T-cell (primary cell): ENCODE measurements at regions not wholly inside any gene's neighbourhood (a gene's known extent, or its start where the extent isn't known, plus 50 kb on each side); places are given as distances from the start of the nearest gene placed in this dataset.

ENCODE experiments used
- ATAC-seq, 4 experiments: fragments of 200-7000 bp in 3 of 4; fragments of 150-1000 bp in 1 of 4; cut with Tn5 transposase; replicated peaks in 1 of 4; 1 replicate in 3 of 4; 2 replicates in 1 of 4; pipeline ENCODE4 v1.10.0; 2021; ENCODE audit warnings: moderate library complexity in 3 of 4, mild to moderate bottlenecking in 2 of 4, moderate number of reproducible peaks in 1 of 4
- CTCF ChIA-PET, 2 donors: fragments of 300-600 bp; sonication (Branson Sonifier 250); formaldehyde crosslinking; loops; one replicate each; lab custom pipeline; 2022; ENCODE audit warnings: antibody characterized with exemption in 2 of 2; lab: Charles Lee
- POLR2A ChIA-PET, 2 donors: fragments of 300-600 bp; sonication (Branson Sonifier 250); formaldehyde crosslinking; loops; one replicate each; lab custom pipeline; 2022; ENCODE audit warnings: antibody characterized with exemption in 2 of 2; lab: Charles Lee
- DNase-seq, 35 experiments: peaks; one replicate each; pipeline versions ENCODE4 v3.0.0 to v3.0.0-alpha.2; 2013 to 2023
- H3K27ac ChIP-seq: one replicate; pipeline ENCODE4 v1.5.1; 2013; ENCODE audit warnings: low read length
- H3K27me3 ChIP-seq, 2 experiments: replicated peaks in 1 of 2; 1 replicate in 1 of 2; 2 replicates in 1 of 2; pipeline versions ENCODE4 v1.6.1 to v1.7.0; 2013; ENCODE audit warnings: low read length in 1 of 2, mixed read lengths in 1 of 2; ENCODE audit not compliant: control insufficient read depth in 2 of 2, insufficient read depth in 2 of 2; ENCODE audit errors: extremely low read depth in 1 of 2
- H3K36me3 ChIP-seq, 2 donors: 1 replicate in 1 of 2; 2 replicates in 1 of 2; pipeline versions ENCODE4 v1.6.1 to v1.7.0; 2013; ENCODE audit warnings: low read length in 1 of 2; ENCODE audit not compliant: control insufficient read depth in 2 of 2, insufficient read depth in 1 of 2; ENCODE audit errors: extremely low read depth in 1 of 2
- H3K4me1 ChIP-seq, 2 experiments: 1 replicate in 1 of 2; 2 replicates in 1 of 2; pipeline versions ENCODE4 v1.6.1 to v1.7.0; 2013; ENCODE audit warnings: low read length in 2 of 2, mixed read lengths in 1 of 2; ENCODE audit not compliant: insufficient read depth in 2 of 2, control insufficient read depth in 1 of 2; ENCODE audit errors: extremely low read depth in 1 of 2
- H3K4me3 ChIP-seq, 2 donors: 1 replicate in 1 of 2; 2 replicates in 1 of 2; pipeline versions ENCODE4 v1.5.1 to v1.7.0; 2013; ENCODE audit warnings: mild to moderate bottlenecking in 2 of 2, low read length in 1 of 2, moderate library complexity in 1 of 2; ENCODE audit not compliant: control insufficient read depth in 1 of 2; ENCODE audit errors: extremely low read depth in 1 of 2
- H3K9me3 ChIP-seq: 2 replicates; pipeline ENCODE4 v1.7.0; 2013
- H3K27ac Mint-ChIP-seq, 2 donors: one replicate each; pipeline ENCODE4 v1.8.0; 2020 to 2021; ENCODE audit warnings: mild to moderate bottlenecking in 2 of 2, mixed read lengths in 2 of 2
- H3K27me3 Mint-ChIP-seq, 2 donors: one replicate each; pipeline ENCODE4 v1.8.0; 2021 to 2022; ENCODE audit warnings: mixed read lengths in 2 of 2
- H3K36me3 Mint-ChIP-seq: one replicate; pipeline ENCODE4 v1.8.0; 2021; ENCODE audit warnings: mixed read lengths
- H3K4me1 Mint-ChIP-seq, 3 donors: one replicate each; pipeline ENCODE4 v1.8.0; 2020 to 2022; ENCODE audit warnings: mixed read lengths in 3 of 3, mild to moderate bottlenecking in 1 of 3
- H3K4me3 Mint-ChIP-seq, 3 donors: one replicate each; pipeline ENCODE4 v1.8.0; 2020 to 2022; ENCODE audit warnings: mild to moderate bottlenecking in 3 of 3, mixed read lengths in 3 of 3, moderate library complexity in 3 of 3
- H3K9me3 Mint-ChIP-seq, 3 donors: one replicate each; pipeline ENCODE4 v1.8.0; 2020 to 2022; ENCODE audit warnings: mixed read lengths in 3 of 3
- WGBS: methylation state at CpG from one replicate; pipeline ENCODE4 v1.1.5; 2013; ENCODE audit warnings: missing lambda C conversion rate; ENCODE audit not compliant: insufficient coverage; 5-methylcytosine and 5-hydroxymethylcytosine counted together

DNA sequence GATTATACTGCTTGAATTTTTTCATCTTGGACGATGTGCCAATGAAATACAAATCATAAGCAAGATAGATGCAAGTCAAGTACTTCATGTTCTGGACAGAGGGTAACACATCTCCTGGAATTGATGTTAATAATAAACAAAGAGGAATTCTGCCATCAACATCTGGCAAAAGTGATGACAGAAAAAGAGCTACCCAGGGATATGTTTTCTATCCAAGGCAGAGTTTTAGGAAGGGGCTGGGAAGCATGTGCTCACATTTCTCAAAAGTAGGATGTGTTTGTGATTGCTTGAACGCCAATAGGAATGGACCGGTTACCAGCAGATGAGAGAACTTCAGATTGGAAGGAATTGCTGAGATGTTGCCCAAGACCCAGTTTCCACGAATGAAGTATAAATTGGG, 242.6 kb upstream of the AGTR1 start:
- POLR2A ChIA-PET = no interaction called here
- WGBS = no CpG with 5 or more reads among the region's 4 CpGs

GRCh38 chr3:148457886-148458285, 239.8 kb upstream of the AGTR1 start:
- DNase-seq (no peak), ATAC-seq (no peak)
- no peaks in the 10 kb centered on the region for H3K36me3 ChIP-seq
- H3K9me3 Mint-ChIP-seq = peaks cover 0 to 6% (median 2%) of the 10 kb centered on the region in 3 donors
- H3K27me3 Mint-ChIP-seq = no peaks in the 10 kb centered on the region
- H3K4me1 Mint-ChIP-seq = no peaks in the 10 kb centered on the region
- H3K9me3 ChIP-seq = no peaks in the 10 kb centered on the region
- H3K4me3 Mint-ChIP-seq = no peak overlapping the region
- WGBS = no CpG with 5 or more reads among the region's 1 CpG
- H3K27ac ChIP-seq = no peak overlapping the region
- ChIA-PET CTCF (no interaction called here), POLR2A (no interaction called here)
- H3K36me3 Mint-ChIP-seq = no peaks in the 10 kb centered on the region
- H3K4me3 ChIP-seq = no peak overlapping the region
- H3K27ac Mint-ChIP-seq = no peak overlapping the region
- no peaks in the 10 kb centered on the region for H3K27me3 ChIP-seq
- H3K4me1 ChIP-seq = no peaks in the 10 kb centered on the region

More for the DNA sequence above, 242.6 kb upstream of the AGTR1 start:
- no peaks in the 10 kb centered on the region for H3K9me3 ChIP-seq
- no peaks in the 10 kb centered on the region for H3K27me3 ChIP-seq
- CTCF ChIA-PET = no interaction called here
- Mint-ChIP-seq H3K27me3 (no peaks in the 10 kb centered on the region), H3K36me3 (no peaks in the 10 kb centered on the region), H3K4me3 (no peak overlapping the region), H3K9me3 (peaks cover 0 to 4% (median 0%) of the 10 kb centered on the region in 3 donors), H3K27ac (no peak overlapping the region), H3K4me1 (no peaks in the 10 kb centered on the region)
- ATAC-seq = no peak
- H3K4me1 ChIP-seq = no peaks in the 10 kb centered on the region
- DNase-seq = no peak
- no peak overlapping the region for H3K27ac ChIP-seq
- H3K4me3 ChIP-seq = no peak overlapping the region
- H3K36me3 ChIP-seq = no peaks in the 10 kb centered on the region

GRCh38 chr3:148459931-148460513, 237.7 kb upstream of the AGTR1 start:
- WGBS = no CpG with 5 or more reads among the region's 1 CpG
- Mint-ChIP-seq H3K27me3 (no peaks in the 10 kb centered on the region), H3K4me3 (no peak overlapping the region), H3K36me3 (no peaks in the 10 kb centered on the region), H3K9me3 (peaks cover 0 to 6% (median 2%) of the 10 kb centered on the region in 3 donors), H3K27ac (no peak overlapping the region), H3K4me1 (no peaks in the 10 kb centered on the region)
- CTCF ChIA-PET = no interaction called here
- Histone ChIP-seq H3K36me3 (no peaks in the 10 kb centered on the region), H3K9me3 (no peaks in the 10 kb centered on the region), H3K4me1 (no peaks in the 10 kb centered on the region), H3K27me3 (no peaks in the 10 kb centered on the region), H3K27ac (no peak overlapping the region), H3K4me3 (no peak overlapping the region)
- no peak for DNase-seq
- ATAC-seq = no peak
- POLR2A ChIA-PET = no interaction called here

DNA sequence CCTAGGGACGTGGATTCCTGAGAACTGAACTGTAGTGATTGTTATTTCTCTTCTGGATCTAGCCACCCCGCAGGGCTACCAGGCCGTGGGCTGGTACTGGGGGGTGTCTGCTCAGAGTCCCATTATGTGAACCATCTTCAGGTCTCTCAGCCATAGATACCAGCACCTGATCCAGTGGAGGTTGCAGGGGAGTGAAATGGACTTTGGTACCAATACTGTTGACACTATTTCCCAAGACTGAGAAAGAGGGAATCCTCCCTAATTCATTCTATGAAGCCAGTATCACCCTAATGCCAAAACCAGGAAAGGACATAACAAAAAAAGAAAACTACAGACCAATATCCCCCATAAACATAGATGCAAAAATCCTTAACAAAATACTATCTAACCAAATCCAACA, 237.0 kb upstream of the AGTR1 start:
- H3K36me3 ChIP-seq = no peaks in the 10 kb centered on the region
- H3K4me1 ChIP-seq = no peaks in the 10 kb centered on the region
- POLR2A ChIA-PET = no interaction called here
- Mint-ChIP-seq H3K27me3 (no peaks in the 10 kb centered on the region), H3K4me3 (no peak overlapping the region), H3K4me1 (no peaks in the 10 kb centered on the region), H3K27ac (no peak overlapping the region), H3K36me3 (no peaks in the 10 kb centered on the region), H3K9me3 (peaks cover 0 to 6% (median 2%) of the 10 kb centered on the region in 3 donors)
- WGBS = no CpG with 5 or more reads among the region's 3 CpGs
- no peaks in the 10 kb centered on the region for H3K9me3 ChIP-seq
- H3K27me3 ChIP-seq = no peaks in the 10 kb centered on the region
- H3K27ac ChIP-seq = no peak overlapping the region
- CTCF ChIA-PET = no interaction called here
- no peak for DNase-seq
- H3K4me3 ChIP-seq = no peak overlapping the region
- no peak for ATAC-seq

- no peaks in the 10 kb centered on the region for H3K36me3 Mint-ChIP-seq
- ATAC-seq (no peak), DNase-seq (no peak)
- no peaks in the 10 kb centered on the region for H3K9me3 ChIP-seq
- no CpG with 5 or more reads among the region's 2 CpGs for WGBS
- no peak overlapping the region for H3K4me3 ChIP-seq
- no peak overlapping the region for H3K27ac Mint-ChIP-seq
- POLR2A ChIA-PET = no interaction called here
- no peaks in the 10 kb centered on the region for H3K36me3 ChIP-seq
- H3K4me1 Mint-ChIP-seq = no peaks in the 10 kb centered on the region
- CTCF ChIA-PET = no interaction called here
- H3K27ac ChIP-seq = no peak overlapping the region
- H3K9me3 Mint-ChIP-seq = peaks cover 0 to 6% (median 0%) of the 10 kb centered on the region in 3 donors
- H3K27me3 ChIP-seq = no peaks in the 10 kb centered on the region
- no peaks in the 10 kb centered on the region for H3K27me3 Mint-ChIP-seq
- no peak overlapping the region for H3K4me3 Mint-ChIP-seq
- no peaks in the 10 kb centered on the region for H3K4me1 ChIP-seq
Measured at GRCh38 chr3:148464246-148464645, 233.5 kb upstream of the AGTR1 start.

DNA sequence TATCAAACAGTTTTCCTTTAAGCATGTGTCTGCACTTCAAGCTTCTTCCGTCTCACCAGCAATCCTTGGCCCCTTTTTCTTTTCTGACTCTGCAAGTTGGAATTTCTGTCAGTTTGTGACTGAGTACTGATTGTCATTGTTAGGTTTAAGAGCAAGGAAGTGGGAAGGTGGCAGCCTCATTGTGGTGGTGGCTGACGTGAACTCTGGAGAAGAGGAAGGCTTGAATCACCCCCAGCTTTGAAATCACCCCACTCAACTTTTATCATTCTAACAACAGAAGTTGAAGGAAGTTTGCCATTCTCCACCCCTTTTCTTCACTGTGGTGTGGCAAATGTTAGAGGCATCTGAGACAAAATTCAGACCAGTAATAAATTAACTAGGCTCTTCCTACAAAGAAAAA, 231.6 kb upstream of the AGTR1 start:
- no peaks in the 10 kb centered on the region for H3K9me3 ChIP-seq
- H3K4me3 ChIP-seq = no peak overlapping the region
- 100% methylated on average over 1 of the region's 2 CpGs for WGBS
- no peak overlapping the region for H3K27ac Mint-ChIP-seq
- H3K27me3 Mint-ChIP-seq = no peaks in the 10 kb centered on the region
- H3K9me3 Mint-ChIP-seq = peaks cover 0 to 6% (median 0%) of the 10 kb centered on the region in 3 donors
- H3K4me1 ChIP-seq = no peaks in the 10 kb centered on the region
- no peaks in the 10 kb centered on the region for H3K27me3 ChIP-seq
- CTCF ChIA-PET = no interaction called here
- ATAC-seq = no peak
- H3K4me1 Mint-ChIP-seq = no peaks in the 10 kb centered on the region
- no peak overlapping the region for H3K27ac ChIP-seq
- DNase-seq = no peak
- POLR2A ChIA-PET = no interaction called here
- no peaks in the 10 kb centered on the region for H3K36me3 Mint-ChIP-seq
- no peak overlapping the region for H3K4me3 Mint-ChIP-seq
- H3K36me3 ChIP-seq = no peaks in the 10 kb centered on the region
